HEK293 (cell line): ENCODE measurements at regions not wholly inside any gene's neighbourhood (a gene's known extent, or its start where the extent isn't known, plus 50 kb on each side); places are given as distances from the start of the nearest gene placed in this dataset.

Source experiments
- CTCF ChIA-PET: fragments of 350-600 bp; formaldehyde crosslinking; extraction: SDS; loops from one replicate; lab custom pipeline; 2021; ENCODE audit warnings: antibody characterized with exemption; lab: Yijun Ruan, JAX
- POLR2A ChIA-PET: fragments of 300-600 bp; formaldehyde crosslinking; extraction: SDS; loops from one replicate; lab custom pipeline; 2020; ENCODE audit warnings: antibody characterized with exemption, inconsistent platforms; lab: Yijun Ruan, JAX
- H3K27ac ChIP-seq: fragments of 200-500 bp; sonication (Bioruptor generic); 2 replicates; pipeline ENCODE4 v1.5.1; 2014; ENCODE audit warnings: low read depth, low read length, control low read depth, inconsistent platforms; ENCODE audit errors: extremely low read depth
- H3K36me3 ChIP-seq, 2 experiments: fragments of 200-500 bp in 1 of 2; sonication (Bioruptor generic) in 1 of 2; 1 replicate in 1 of 2; 2 replicates in 1 of 2; pipeline ENCODE4 v1.5.1; 2014 to 2017; ENCODE audit warnings: inconsistent platforms in 2 of 2, low read length in 2 of 2; ENCODE audit not compliant: control insufficient read depth in 2 of 2, insufficient read depth in 1 of 2
- H3K4me1 ChIP-seq: fragments of 200-500 bp; sonication (Bioruptor generic); 2 replicates; pipeline ENCODE4 v1.5.1; 2014; ENCODE audit warnings: mild to moderate bottlenecking, low read length, inconsistent platforms; ENCODE audit not compliant: control insufficient read depth, insufficient read depth
- H3K4me3 ChIP-seq: 2 replicates; pipeline ENCODE4 v1.5.1; 2011; ENCODE audit warnings: low read depth, mild to moderate bottlenecking, control low read depth, low read length, moderate library complexity
- H3K9me3 ChIP-seq: fragments of 200-500 bp; sonication (Bioruptor generic); 2 replicates; pipeline ENCODE4 v1.5.1; 2014; ENCODE audit warnings: low read depth, low read length, inconsistent platforms; ENCODE audit not compliant: control insufficient read depth, insufficient read depth
- HOXD13 ChIP-seq: sonication (generic); formaldehyde crosslinking; IDR thresholded peaks from 2 replicates; pipeline ENCODE4 v1.8.0; 2022; ENCODE audit warnings: missing genetic modification reagents, borderline replicate concordance
- KLF10 ChIP-seq: fragments of 450-650 bp; IDR thresholded peaks from 2 replicates; pipeline ENCODE4 v1.5.1; 2018; ENCODE audit warnings: missing biosample characterization, mild to moderate bottlenecking, missing genetic modification characterization
- OSR2 ChIP-seq: fragments of 450-650 bp; formaldehyde crosslinking; IDR thresholded peaks from 2 replicates; pipeline ENCODE4 v1.5.1; 2016; ENCODE audit warnings: missing biosample characterization, missing genetic modification characterization
- OVOL3 ChIP-seq: fragments of 450-650 bp; formaldehyde crosslinking; IDR thresholded peaks from 2 replicates; pipeline ENCODE4 v1.5.1; 2016; ENCODE audit warnings: missing biosample characterization, missing genetic modification characterization
- RBAK ChIP-seq: fragments of 450-650 bp; formaldehyde crosslinking; IDR thresholded peaks from 2 replicates; pipeline ENCODE4 v1.5.1; 2016; ENCODE audit warnings: missing biosample characterization, missing genetic modification characterization
- SCRT1 ChIP-seq: fragments of 450-650 bp; formaldehyde crosslinking; IDR thresholded peaks from 2 replicates; pipeline ENCODE4 v1.5.1; 2016; ENCODE audit warnings: missing biosample characterization, missing genetic modification characterization, borderline replicate concordance
- SCRT2 ChIP-seq: fragments of 450-650 bp; formaldehyde crosslinking; IDR thresholded peaks from 2 replicates; pipeline ENCODE4 v1.5.1; 2016; ENCODE audit warnings: missing biosample characterization, missing genetic modification characterization
- YY1 ChIP-seq: fragments of 450-650 bp; formaldehyde crosslinking; IDR thresholded peaks from 2 replicates; pipeline ENCODE4 v1.5.1; 2018; ENCODE audit warnings: missing biosample characterization, missing genetic modification characterization
- ZBTB20 ChIP-seq: fragments of 450-650 bp; formaldehyde crosslinking; IDR thresholded peaks from 2 replicates; pipeline ENCODE4 v1.5.1; 2016; ENCODE audit warnings: missing biosample characterization, missing genetic modification characterization
- ZNF10 ChIP-seq: fragments of 450-650 bp; formaldehyde crosslinking; IDR thresholded peaks from 2 replicates; pipeline ENCODE4 v1.5.1; 2017; ENCODE audit warnings: missing biosample characterization, missing genetic modification characterization
- ZNF132 ChIP-seq: fragments of 450-650 bp; formaldehyde crosslinking; IDR thresholded peaks from 2 replicates; pipeline ENCODE4 v1.5.1; 2017; ENCODE audit warnings: missing biosample characterization, missing genetic modification characterization, borderline replicate concordance
- ZNF138 ChIP-seq: fragments of 450-650 bp; formaldehyde crosslinking; IDR thresholded peaks from 2 replicates; pipeline ENCODE4 v1.5.1; 2016; ENCODE audit warnings: missing biosample characterization, missing genetic modification characterization, borderline replicate concordance
- ZNF155 ChIP-seq: fragments of 450-650 bp; formaldehyde crosslinking; IDR thresholded peaks from 2 replicates; pipeline ENCODE4 v1.5.1; 2016; ENCODE audit warnings: missing biosample characterization, missing genetic modification characterization
- ZNF211 ChIP-seq: fragments of 450-650 bp; formaldehyde crosslinking; IDR thresholded peaks from 2 replicates; pipeline ENCODE4 v1.5.1; 2016; ENCODE audit warnings: low read depth, missing biosample characterization, missing genetic modification characterization
- ZNF248 ChIP-seq: fragments of 450-650 bp; formaldehyde crosslinking; IDR thresholded peaks from 2 replicates; pipeline ENCODE4 v1.5.1; 2017; ENCODE audit warnings: missing biosample characterization, missing genetic modification characterization
- ZNF266 ChIP-seq: fragments of 450-650 bp; formaldehyde crosslinking; IDR thresholded peaks from 2 replicates; pipeline ENCODE4 v1.5.1; 2016; ENCODE audit warnings: missing biosample characterization, missing genetic modification characterization, low read depth
- ZNF302 ChIP-seq: fragments of 450-650 bp; formaldehyde crosslinking; IDR thresholded peaks from 2 replicates; pipeline ENCODE4 v1.5.1; 2016; ENCODE audit warnings: missing biosample characterization, missing genetic modification characterization, low read depth
- ZNF341 ChIP-seq: fragments of 450-650 bp; formaldehyde crosslinking; IDR thresholded peaks from 2 replicates; pipeline ENCODE4; 2016; ENCODE audit warnings: low read depth, missing biosample characterization, missing genetic modification characterization
- ZNF404 ChIP-seq: fragments of 450-650 bp; formaldehyde crosslinking; IDR thresholded peaks from 2 replicates; pipeline ENCODE4 v1.5.1; 2017; ENCODE audit warnings: missing biosample characterization, missing genetic modification characterization
- ZNF426 ChIP-seq: fragments of 450-650 bp; formaldehyde crosslinking; IDR thresholded peaks from 2 replicates; pipeline ENCODE4 v1.5.1; 2017; ENCODE audit warnings: missing biosample characterization, missing genetic modification characterization, mild to moderate bottlenecking, inconsistent platforms, moderate library complexity
- ZNF510 ChIP-seq: fragments of 450-650 bp; formaldehyde crosslinking; IDR thresholded peaks from 2 replicates; pipeline ENCODE4 v1.5.1; 2018; ENCODE audit warnings: mild to moderate bottlenecking, missing genetic modification characterization, missing biosample characterization; ENCODE audit not compliant: insufficient replicate concordance
- ZNF529 ChIP-seq: fragments of 450-650 bp; formaldehyde crosslinking; IDR thresholded peaks from 2 replicates; pipeline ENCODE4 v1.5.1; 2017; ENCODE audit warnings: missing genetic modification characterization, missing biosample characterization; ENCODE audit not compliant: insufficient replicate concordance
- ZNF558 ChIP-seq: fragments of 450-650 bp; formaldehyde crosslinking; IDR thresholded peaks from 2 replicates; pipeline ENCODE4 v1.5.1; 2016; ENCODE audit warnings: missing biosample characterization, missing genetic modification characterization
- ZNF830 ChIP-seq: fragments of 450-650 bp; IDR thresholded peaks from 2 replicates; pipeline ENCODE4 v1.5.0; 2018; ENCODE audit warnings: missing biosample characterization, missing genetic modification characterization, low read depth, mild to moderate bottlenecking, moderate library complexity
- ZSCAN23 ChIP-seq: fragments of 450-650 bp; formaldehyde crosslinking; IDR thresholded peaks from 2 replicates; pipeline ENCODE4 v1.5.1; 2016; ENCODE audit warnings: missing biosample characterization, missing genetic modification characterization
- TF ChIP-seq, protein P1 (sequence below): sonication (generic); formaldehyde crosslinking; IDR thresholded peaks from 2 replicates; pipeline ENCODE4 v1.8.1; 2022; ENCODE audit warnings: mild to moderate bottlenecking, moderate library complexity, missing genetic modification reagents
- TF ChIP-seq, protein P2 (sequence below): fragments of 450-650 bp; formaldehyde crosslinking; IDR thresholded peaks from 2 replicates; pipeline ENCODE4 v1.5.1; 2017; ENCODE audit warnings: missing biosample characterization, missing genetic modification characterization
- TF ChIP-seq, protein P3 (sequence below): fragments of 450-650 bp; formaldehyde crosslinking; IDR thresholded peaks from 2 replicates; pipeline ENCODE4 v1.5.1; 2016; ENCODE audit warnings: missing biosample characterization, missing genetic modification characterization
- TF ChIP-seq, protein P4 (sequence below): fragments of 450-650 bp; formaldehyde crosslinking; IDR thresholded peaks from 2 replicates; pipeline ENCODE4 v1.5.0; 2017; ENCODE audit warnings: missing biosample characterization, missing genetic modification characterization, borderline replicate concordance

DNA sequence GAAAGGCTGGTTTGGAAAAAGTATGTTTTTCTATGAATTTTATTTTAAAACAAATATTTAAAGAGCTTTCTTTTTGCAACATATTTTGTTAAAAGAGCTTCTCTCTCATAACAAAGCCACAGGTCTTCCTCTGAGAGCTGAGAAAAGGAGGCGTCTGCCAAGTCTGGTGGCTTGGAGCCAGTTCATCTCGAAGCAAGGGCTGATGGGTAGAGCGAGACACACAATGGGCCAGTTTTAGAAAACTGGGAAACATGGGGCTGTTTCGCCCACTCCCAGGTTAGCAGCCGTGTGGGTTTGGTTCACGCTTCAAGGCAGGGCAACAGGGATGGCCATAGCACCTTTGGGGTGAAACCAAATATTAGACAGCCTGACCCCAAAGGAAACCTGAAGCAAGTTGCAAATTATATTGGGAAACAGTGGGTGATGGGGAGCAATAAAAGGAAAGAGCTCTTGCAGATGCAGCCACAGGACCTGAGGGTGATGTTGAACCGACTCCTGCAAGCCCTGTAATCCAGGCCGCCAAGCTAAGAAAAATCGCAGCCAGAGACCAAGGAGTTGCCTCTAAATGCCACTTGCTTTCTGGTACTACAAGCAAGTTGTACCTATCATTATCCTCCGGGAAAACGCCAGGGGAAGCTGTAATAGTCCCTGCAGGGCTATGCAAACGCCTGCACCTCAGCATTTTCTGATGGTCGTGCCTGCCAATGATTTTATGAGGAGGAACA lies 88.4 kb upstream of the GALNT15 start (continued):
- TF ChIP-seq ZNF211 (no peak), ZNF510 (no peak), KLF10 (tag by site-specific recombination) (no peak), YY1 (tag by site-specific recombination) (no peak), ZSCAN23 (tag by site-specific recombination) (no peak), RBAK (tag by site-specific recombination) (no peak), OVOL3 (tag by site-specific recombination) (no peak), OSR2 (tag by site-specific recombination) (no peak), ZNF132 (tag by site-specific recombination) (no peak), ZNF138 (tag by site-specific recombination) (no peak)
- TF ChIP-seq, protein P1, sequence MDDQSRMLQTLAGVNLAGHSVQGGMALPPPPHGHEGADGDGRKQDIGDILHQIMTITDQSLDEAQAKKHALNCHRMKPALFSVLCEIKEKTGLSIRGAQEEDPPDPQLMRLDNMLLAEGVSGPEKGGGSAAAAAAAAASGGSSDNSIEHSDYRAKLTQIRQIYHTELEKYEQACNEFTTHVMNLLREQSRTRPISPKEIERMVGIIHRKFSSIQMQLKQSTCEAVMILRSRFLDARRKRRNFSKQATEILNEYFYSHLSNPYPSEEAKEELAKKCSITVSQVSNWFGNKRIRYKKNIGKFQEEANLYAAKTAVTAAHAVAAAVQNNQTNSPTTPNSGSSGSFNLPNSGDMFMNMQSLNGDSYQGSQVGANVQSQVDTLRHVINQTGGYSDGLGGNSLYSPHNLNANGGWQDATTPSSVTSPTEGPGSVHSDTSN, result no peak
- TF ChIP-seq, protein P2, sequence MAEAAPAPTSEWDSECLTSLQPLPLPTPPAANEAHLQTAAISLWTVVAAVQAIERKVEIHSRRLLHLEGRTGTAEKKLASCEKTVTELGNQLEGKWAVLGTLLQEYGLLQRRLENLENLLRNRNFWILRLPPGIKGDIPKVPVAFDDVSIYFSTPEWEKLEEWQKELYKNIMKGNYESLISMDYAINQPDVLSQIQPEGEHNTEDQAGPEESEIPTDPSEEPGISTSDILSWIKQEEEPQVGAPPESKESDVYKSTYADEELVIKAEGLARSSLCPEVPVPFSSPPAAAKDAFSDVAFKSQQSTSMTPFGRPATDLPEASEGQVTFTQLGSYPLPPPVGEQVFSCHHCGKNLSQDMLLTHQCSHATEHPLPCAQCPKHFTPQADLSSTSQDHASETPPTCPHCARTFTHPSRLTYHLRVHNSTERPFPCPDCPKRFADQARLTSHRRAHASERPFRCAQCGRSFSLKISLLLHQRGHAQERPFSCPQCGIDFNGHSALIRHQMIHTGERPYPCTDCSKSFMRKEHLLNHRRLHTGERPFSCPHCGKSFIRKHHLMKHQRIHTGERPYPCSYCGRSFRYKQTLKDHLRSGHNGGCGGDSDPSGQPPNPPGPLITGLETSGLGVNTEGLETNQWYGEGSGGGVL (tag by site-specific recombination), result no peak

DNA sequence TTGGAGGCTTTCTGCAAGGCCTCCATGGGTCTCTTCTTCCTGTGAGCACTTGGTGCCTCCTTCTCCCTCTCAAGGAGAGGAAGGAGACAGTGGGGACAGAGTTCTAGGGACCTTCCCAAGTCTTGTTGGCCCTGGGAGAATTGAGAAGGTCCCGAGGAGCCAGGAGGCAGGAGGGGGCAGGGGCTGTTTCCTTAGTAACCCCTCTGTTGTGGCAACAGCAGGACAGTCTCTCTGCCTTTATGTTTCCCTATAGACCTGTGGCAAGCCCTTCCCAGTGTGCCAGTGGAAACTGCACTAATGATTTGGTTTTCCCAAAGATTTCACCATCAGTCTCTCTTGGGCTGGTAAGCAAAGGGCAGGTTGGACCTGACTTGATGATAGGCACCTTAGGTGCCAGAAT lies 87.8 kb upstream of the GALNT15 start:
- ChIA-PET POLR2A (no interaction called here), CTCF (no interaction called here)
- Histone ChIP-seq H3K4me1 (no peaks in the 10 kb centered on the region), H3K27ac (no peak overlapping the region), H3K36me3 (no peaks in the 10 kb centered on the region), H3K4me3 (no peak overlapping the region), H3K9me3 (no peaks in the 10 kb centered on the region)
- TF ChIP-seq ZNF302, result no peak
- no peak for TF ChIP-seq SCRT1 (tag by site-specific recombination)
- no peak for TF ChIP-seq HOXD13 (CRISPR knock-in tag)
- TF ChIP-seq ZNF248 (tag by site-specific recombination), result no peak
- no peak for TF ChIP-seq ZNF341 (tag by site-specific recombination)
- TF ChIP-seq ZNF830, result no peak
- no peak for TF ChIP-seq ZNF155
- TF ChIP-seq ZNF529 (tag by site-specific recombination), result no peak
- TF ChIP-seq ZNF266 (tag by site-specific recombination), result no peak
- TF ChIP-seq ZBTB20, result no peak
- no peak for TF ChIP-seq ZNF426 (tag by site-specific recombination)
- TF ChIP-seq, protein P3, sequence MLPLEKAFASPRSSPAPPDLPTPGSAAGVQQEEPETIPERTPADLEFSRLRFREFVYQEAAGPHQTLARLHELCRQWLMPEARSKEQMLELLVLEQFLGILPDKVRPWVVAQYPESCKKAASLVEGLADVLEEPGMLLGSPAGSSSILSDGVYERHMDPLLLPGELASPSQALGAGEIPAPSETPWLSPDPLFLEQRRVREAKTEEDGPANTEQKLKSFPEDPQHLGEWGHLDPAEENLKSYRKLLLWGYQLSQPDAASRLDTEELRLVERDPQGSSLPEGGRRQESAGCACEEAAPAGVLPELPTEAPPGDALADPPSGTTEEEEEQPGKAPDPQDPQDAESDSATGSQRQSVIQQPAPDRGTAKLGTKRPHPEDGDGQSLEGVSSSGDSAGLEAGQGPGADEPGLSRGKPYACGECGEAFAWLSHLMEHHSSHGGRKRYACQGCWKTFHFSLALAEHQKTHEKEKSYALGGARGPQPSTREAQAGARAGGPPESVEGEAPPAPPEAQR, result no peak
- TF ChIP-seq ZNF558 (tag by site-specific recombination), result no peak
- TF ChIP-seq, protein P4, sequence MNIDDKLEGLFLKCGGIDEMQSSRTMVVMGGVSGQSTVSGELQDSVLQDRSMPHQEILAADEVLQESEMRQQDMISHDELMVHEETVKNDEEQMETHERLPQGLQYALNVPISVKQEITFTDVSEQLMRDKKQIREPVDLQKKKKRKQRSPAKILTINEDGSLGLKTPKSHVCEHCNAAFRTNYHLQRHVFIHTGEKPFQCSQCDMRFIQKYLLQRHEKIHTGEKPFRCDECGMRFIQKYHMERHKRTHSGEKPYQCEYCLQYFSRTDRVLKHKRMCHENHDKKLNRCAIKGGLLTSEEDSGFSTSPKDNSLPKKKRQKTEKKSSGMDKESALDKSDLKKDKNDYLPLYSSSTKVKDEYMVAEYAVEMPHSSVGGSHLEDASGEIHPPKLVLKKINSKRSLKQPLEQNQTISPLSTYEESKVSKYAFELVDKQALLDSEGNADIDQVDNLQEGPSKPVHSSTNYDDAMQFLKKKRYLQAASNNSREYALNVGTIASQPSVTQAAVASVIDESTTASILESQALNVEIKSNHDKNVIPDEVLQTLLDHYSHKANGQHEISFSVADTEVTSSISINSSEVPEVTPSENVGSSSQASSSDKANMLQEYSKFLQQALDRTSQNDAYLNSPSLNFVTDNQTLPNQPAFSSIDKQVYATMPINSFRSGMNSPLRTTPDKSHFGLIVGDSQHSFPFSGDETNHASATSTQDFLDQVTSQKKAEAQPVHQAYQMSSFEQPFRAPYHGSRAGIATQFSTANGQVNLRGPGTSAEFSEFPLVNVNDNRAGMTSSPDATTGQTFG, result no peak
- TF ChIP-seq SCRT2 (tag by site-specific recombination), result no peak
- no peak for TF ChIP-seq ZNF404 (tag by site-specific recombination)
- TF ChIP-seq ZNF10 (tag by site-specific recombination), result no peak
- no peak for TF ChIP-seq ZNF510
